HCT116 (cell line): ENCODE measurements at regions not wholly inside any gene's neighbourhood (a gene's known extent, or its start where the extent isn't known, plus 50 kb on each side); places are given as distances from the start of the nearest gene placed in this dataset.

Experiments
- EZH2 ChIP-seq: fragments of 200-600 bp; sonication (generic); IDR thresholded peaks from 2 replicates; pipeline ENCODE4 v1.6.1; 2017; ENCODE audit warnings: antibody characterized with exemption, mixed run types
- EZH2phosphoT487 ChIP-seq: fragments of 200-600 bp; IDR thresholded peaks from 2 replicates; pipeline ENCODE4 v1.6.1; 2018; ENCODE audit warnings: antibody characterized with exemption, borderline replicate concordance
- FOSL1 ChIP-seq: IDR thresholded peaks from 2 replicates; pipeline ENCODE4 v1.6.1; 2012; ENCODE audit warnings: low read depth
- POLR2A ChIP-seq: IDR thresholded peaks from 2 replicates; pipeline ENCODE4 v1.7.0; 2011; ENCODE audit warnings: borderline replicate concordance; ENCODE audit not compliant: insufficient read depth, insufficient read length; ENCODE audit errors: extremely low read depth
- POLR2AphosphoS5 ChIP-seq: IDR thresholded peaks from 2 replicates; pipeline ENCODE4 v1.6.1; 2011; ENCODE audit warnings: mild to moderate bottlenecking, low read depth, low read length, moderate library complexity
- RAD21 ChIP-seq: IDR thresholded peaks from 2 replicates; pipeline ENCODE4 v1.6.1; 2012; ENCODE audit warnings: low read depth, mild to moderate bottlenecking
- SIN3A ChIP-seq: IDR thresholded peaks from 2 replicates; pipeline ENCODE4 v1.6.1; 2012; ENCODE audit warnings: low read depth
- SRF ChIP-seq: IDR thresholded peaks from 2 replicates; pipeline ENCODE4 v1.6.1; 2012; ENCODE audit warnings: low read depth
- YY1 ChIP-seq: IDR thresholded peaks from 2 replicates; pipeline ENCODE4 v1.6.1; 2011; ENCODE audit warnings: low read length, low read depth, moderate library complexity, mild to moderate bottlenecking; ENCODE audit not compliant: insufficient replicate concordance; ENCODE audit errors: extremely low read depth
- TF ChIP-seq, protein P1 (sequence below), 3 experiments: fragments of 200-600 bp in 1 of 3; sonication (generic) in 1 of 3; IDR thresholded peaks in 2 of 3; conservative IDR thresholded peaks in 1 of 3; 2 replicates each; pipeline ENCODE4 v1.5.1; 2012 to 2017; ENCODE audit warnings: low read depth in 2 of 3, low read length in 2 of 3, antibody characterized with exemption in 1 of 3, borderline replicate concordance in 1 of 3, control low read depth in 1 of 3, mild to moderate bottlenecking in 1 of 3, mixed read lengths in 1 of 3, mixed run types in 1 of 3, moderate library complexity in 1 of 3; ENCODE audit not compliant: insufficient read depth in 1 of 3
- TF ChIP-seq, protein P2 (sequence below): IDR thresholded peaks from 2 replicates; pipeline ENCODE4 v1.6.1; 2012
- TF ChIP-seq, protein P3 (sequence below): IDR thresholded peaks from 2 replicates; pipeline ENCODE4 v1.6.1; 2012
- TF ChIP-seq, protein P4 (sequence below): IDR thresholded peaks from 2 replicates; pipeline ENCODE4 v1.6.1; 2012; ENCODE audit warnings: low read depth

DNA sequence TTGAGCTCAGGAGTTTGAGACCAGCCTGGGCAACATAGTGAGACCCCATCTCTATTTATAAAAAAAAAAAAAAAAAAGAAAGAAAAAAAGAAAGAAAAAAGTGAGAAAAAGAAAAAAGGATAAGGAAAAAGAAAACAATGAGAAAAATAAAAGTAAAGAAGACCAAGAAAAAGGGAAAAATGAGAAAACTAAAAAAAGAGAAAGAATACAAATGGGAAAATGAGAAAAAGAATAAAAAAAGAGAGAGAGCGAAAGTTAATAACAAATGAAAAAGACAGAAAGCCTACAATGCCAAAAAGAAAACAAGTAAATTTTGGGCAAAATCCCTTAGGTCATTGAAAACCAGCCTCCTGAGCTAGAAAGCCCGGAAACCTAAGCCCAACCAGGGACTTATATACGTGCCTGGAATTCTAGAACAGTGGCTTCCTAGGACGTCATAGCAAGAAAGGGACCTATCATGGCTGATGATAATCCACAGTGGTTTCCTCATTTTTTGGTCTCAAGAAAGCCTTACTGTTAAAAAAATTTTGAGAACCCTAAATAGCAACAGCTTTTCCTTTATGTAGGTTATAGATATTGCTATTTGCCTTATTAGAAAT, 131.7 kb upstream of the CLINT1 start:
- no peak for TF ChIP-seq RAD21
- no peak for TF ChIP-seq POLR2AphosphoS5
- TF ChIP-seq, protein P1, sequence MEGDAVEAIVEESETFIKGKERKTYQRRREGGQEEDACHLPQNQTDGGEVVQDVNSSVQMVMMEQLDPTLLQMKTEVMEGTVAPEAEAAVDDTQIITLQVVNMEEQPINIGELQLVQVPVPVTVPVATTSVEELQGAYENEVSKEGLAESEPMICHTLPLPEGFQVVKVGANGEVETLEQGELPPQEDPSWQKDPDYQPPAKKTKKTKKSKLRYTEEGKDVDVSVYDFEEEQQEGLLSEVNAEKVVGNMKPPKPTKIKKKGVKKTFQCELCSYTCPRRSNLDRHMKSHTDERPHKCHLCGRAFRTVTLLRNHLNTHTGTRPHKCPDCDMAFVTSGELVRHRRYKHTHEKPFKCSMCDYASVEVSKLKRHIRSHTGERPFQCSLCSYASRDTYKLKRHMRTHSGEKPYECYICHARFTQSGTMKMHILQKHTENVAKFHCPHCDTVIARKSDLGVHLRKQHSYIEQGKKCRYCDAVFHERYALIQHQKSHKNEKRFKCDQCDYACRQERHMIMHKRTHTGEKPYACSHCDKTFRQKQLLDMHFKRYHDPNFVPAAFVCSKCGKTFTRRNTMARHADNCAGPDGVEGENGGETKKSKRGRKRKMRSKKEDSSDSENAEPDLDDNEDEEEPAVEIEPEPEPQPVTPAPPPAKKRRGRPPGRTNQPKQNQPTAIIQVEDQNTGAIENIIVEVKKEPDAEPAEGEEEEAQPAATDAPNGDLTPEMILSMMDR (IDR thresholded peaks at IDR 0.05 in 2 of 3, conservative IDR thresholded peaks at IDR 0.05 in 1 of 3; ENCODE audit: borderline replicate concordance in 1 of 3, insufficient read depth in 1 of 3, low read depth in 2 of 3, low read length in 2 of 3), result no peak
- TF ChIP-seq, protein P2, sequence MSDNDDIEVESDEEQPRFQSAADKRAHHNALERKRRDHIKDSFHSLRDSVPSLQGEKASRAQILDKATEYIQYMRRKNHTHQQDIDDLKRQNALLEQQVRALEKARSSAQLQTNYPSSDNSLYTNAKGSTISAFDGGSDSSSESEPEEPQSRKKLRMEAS, result no peak
- TF ChIP-seq, protein P3, sequence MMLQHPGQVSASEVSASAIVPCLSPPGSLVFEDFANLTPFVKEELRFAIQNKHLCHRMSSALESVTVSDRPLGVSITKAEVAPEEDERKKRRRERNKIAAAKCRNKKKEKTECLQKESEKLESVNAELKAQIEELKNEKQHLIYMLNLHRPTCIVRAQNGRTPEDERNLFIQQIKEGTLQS, result no peak
- TF ChIP-seq, protein P4, sequence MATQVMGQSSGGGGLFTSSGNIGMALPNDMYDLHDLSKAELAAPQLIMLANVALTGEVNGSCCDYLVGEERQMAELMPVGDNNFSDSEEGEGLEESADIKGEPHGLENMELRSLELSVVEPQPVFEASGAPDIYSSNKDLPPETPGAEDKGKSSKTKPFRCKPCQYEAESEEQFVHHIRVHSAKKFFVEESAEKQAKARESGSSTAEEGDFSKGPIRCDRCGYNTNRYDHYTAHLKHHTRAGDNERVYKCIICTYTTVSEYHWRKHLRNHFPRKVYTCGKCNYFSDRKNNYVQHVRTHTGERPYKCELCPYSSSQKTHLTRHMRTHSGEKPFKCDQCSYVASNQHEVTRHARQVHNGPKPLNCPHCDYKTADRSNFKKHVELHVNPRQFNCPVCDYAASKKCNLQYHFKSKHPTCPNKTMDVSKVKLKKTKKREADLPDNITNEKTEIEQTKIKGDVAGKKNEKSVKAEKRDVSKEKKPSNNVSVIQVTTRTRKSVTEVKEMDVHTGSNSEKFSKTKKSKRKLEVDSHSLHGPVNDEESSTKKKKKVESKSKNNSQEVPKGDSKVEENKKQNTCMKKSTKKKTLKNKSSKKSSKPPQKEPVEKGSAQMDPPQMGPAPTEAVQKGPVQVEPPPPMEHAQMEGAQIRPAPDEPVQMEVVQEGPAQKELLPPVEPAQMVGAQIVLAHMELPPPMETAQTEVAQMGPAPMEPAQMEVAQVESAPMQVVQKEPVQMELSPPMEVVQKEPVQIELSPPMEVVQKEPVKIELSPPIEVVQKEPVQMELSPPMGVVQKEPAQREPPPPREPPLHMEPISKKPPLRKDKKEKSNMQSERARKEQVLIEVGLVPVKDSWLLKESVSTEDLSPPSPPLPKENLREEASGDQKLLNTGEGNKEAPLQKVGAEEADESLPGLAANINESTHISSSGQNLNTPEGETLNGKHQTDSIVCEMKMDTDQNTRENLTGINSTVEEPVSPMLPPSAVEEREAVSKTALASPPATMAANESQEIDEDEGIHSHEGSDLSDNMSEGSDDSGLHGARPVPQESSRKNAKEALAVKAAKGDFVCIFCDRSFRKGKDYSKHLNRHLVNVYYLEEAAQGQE, result no peak
- TF ChIP-seq SRF, result no peak
- no peak for TF ChIP-seq SIN3A
- TF ChIP-seq POLR2A, result no peak
- no peak for TF ChIP-seq YY1
- TF ChIP-seq EZH2phosphoT487, result no peak
- TF ChIP-seq EZH2, result no peak
- TF ChIP-seq FOSL1, result no peak
